ENCODE measurements at regions not wholly inside any gene's neighbourhood (a gene's known extent, or its start where the extent isn't known, plus 50 kb on each side); places are given as distances from the start of the nearest gene placed in this dataset.

DNA sequence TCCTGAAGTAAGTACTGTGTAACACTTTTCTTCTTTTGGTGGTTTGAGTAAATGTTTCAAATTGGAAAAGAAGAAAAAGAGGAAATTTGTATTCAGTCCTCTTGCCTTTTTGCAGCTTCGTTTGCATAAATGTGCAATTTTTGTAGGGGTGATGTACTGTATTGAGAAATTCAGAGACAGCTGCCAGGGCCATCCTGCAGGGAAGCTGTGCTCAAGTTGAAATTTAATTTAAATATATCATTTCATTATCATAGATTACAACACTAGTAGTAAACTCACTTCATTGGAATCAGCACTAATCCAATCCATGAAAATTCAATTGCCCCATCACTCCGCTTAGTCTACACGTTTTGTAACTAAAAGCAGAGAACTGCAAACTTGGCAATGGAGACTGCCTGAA is 415.4 kb downstream of the DNAJB9 start:
- no peak for TF ChIP-seq POLR2AphosphoS5 (IDR thresholded peaks at IDR 0.05)
- TF ChIP-seq, protein P1, sequence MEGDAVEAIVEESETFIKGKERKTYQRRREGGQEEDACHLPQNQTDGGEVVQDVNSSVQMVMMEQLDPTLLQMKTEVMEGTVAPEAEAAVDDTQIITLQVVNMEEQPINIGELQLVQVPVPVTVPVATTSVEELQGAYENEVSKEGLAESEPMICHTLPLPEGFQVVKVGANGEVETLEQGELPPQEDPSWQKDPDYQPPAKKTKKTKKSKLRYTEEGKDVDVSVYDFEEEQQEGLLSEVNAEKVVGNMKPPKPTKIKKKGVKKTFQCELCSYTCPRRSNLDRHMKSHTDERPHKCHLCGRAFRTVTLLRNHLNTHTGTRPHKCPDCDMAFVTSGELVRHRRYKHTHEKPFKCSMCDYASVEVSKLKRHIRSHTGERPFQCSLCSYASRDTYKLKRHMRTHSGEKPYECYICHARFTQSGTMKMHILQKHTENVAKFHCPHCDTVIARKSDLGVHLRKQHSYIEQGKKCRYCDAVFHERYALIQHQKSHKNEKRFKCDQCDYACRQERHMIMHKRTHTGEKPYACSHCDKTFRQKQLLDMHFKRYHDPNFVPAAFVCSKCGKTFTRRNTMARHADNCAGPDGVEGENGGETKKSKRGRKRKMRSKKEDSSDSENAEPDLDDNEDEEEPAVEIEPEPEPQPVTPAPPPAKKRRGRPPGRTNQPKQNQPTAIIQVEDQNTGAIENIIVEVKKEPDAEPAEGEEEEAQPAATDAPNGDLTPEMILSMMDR (IDR thresholded peaks at IDR 0.05) = no peak
